DOHH2 (cell line): ENCODE measurements at regions not wholly inside any gene's neighbourhood (a gene's known extent, or its start where the extent isn't known, plus 50 kb on each side); places are given as distances from the start of the nearest gene placed in this dataset.

Source experiments
- H3F3A ChIP-seq: fragments of 200-600 bp; sonication (generic), shearing (Covaris generic); 2 replicates; pipeline ENCODE4 v1.6.0; 2016; ENCODE audit warnings: antibody characterized with exemption, mild to moderate bottlenecking; ENCODE audit not compliant: control insufficient read depth, insufficient read depth
- H3K27ac ChIP-seq: fragments of 200-600 bp; sonication (generic); 2 replicates; pipeline ENCODE4 v1.5.1; 2014; ENCODE audit warnings: low read depth, mild to moderate bottlenecking, low read length, moderate library complexity
- H3K27me3 ChIP-seq: fragments of 200-600 bp; sonication (generic); 2 replicates; pipeline ENCODE4 v1.6.1; 2014; ENCODE audit warnings: mild to moderate bottlenecking, low read length, mixed read lengths; ENCODE audit not compliant: control insufficient read depth
- H3K36me3 ChIP-seq: fragments of 200-600 bp; sonication (generic); 2 replicates; pipeline ENCODE4 v1.6.1; 2014; ENCODE audit warnings: mild to moderate bottlenecking, low read length, moderate library complexity, mixed read lengths; ENCODE audit not compliant: control insufficient read depth
- H3K4me1 ChIP-seq: fragments of 200-600 bp; sonication (generic); 2 replicates; pipeline ENCODE4 v1.6.1; 2014; ENCODE audit warnings: mild to moderate bottlenecking, low read length, mixed read lengths; ENCODE audit not compliant: control insufficient read depth
- H3K4me2 ChIP-seq: fragments of 200-600 bp; sonication (generic); 2 replicates; pipeline ENCODE4 v1.6.0; 2014; ENCODE audit warnings: mild to moderate bottlenecking, low read length, moderate library complexity
- H3K4me3 ChIP-seq: fragments of 200-600 bp; sonication (generic); 2 replicates; pipeline ENCODE4 v1.5.1; 2014; ENCODE audit warnings: mild to moderate bottlenecking, low read length, mixed read lengths
- H3K79me2 ChIP-seq: fragments of 200-600 bp; sonication (generic); 2 replicates; pipeline ENCODE4 v1.6.1; 2014; ENCODE audit warnings: mild to moderate bottlenecking, low read length, mixed read lengths; ENCODE audit not compliant: control insufficient read depth
- H3K9me2 ChIP-seq: fragments of 200-600 bp; sonication (generic); replicated peaks from 2 replicates; pipeline ENCODE4 v1.6.1; 2014; ENCODE audit warnings: mild to moderate bottlenecking, low read length, mixed read lengths; ENCODE audit not compliant: control insufficient read depth
- H3K9me3 ChIP-seq: fragments of 200-600 bp; sonication (generic); 2 replicates; pipeline ENCODE4 v1.6.1; 2014; ENCODE audit warnings: antibody characterized with exemption, low read length, mixed read lengths; ENCODE audit not compliant: control insufficient read depth, insufficient read depth
- H4K20me1 ChIP-seq: fragments of 200-600 bp; sonication (generic); 2 replicates; pipeline ENCODE4 v1.6.0; 2014; ENCODE audit warnings: low read depth, mild to moderate bottlenecking, antibody characterized with exemption, low read length, moderate library complexity; ENCODE audit not compliant: control insufficient read depth, insufficient read depth
- CTCF ChIP-seq: fragments of 200-600 bp; sonication (generic); IDR thresholded peaks from one replicate; pipeline ENCODE4 v1.5.1; 2014; ENCODE audit warnings: antibody characterized with exemption, mild to moderate bottlenecking, low read depth, low read length; ENCODE audit not compliant: poor library complexity, severe bottlenecking
- EZH2phosphoT487 ChIP-seq: fragments of 200-600 bp; sonication (generic); IDR thresholded peaks from 2 replicates; pipeline ENCODE4 v1.6.1; 2017; ENCODE audit warnings: borderline replicate concordance, mild to moderate bottlenecking, antibody characterized with exemption, low read length, moderate library complexity, mixed read lengths

GRCh38 chr13:24614306-24615080 is 65.7 kb upstream of the ATP12A start:
- H3K9me2 ChIP-seq, result no peaks in the 10 kb centered on the region
- H3K4me2 ChIP-seq, result peak overlapping the region; percentile 1; the same call in 1 of the 2 replicates
- no peak overlapping the region for H3K27ac ChIP-seq
- peaks cover 8% of the 10 kb centered on the region for H3F3A ChIP-seq
- no peaks in the 10 kb centered on the region for H3K9me3 ChIP-seq
- H3K36me3 ChIP-seq, result no peaks in the 10 kb centered on the region
- H4K20me1 ChIP-seq, result no peaks in the 10 kb centered on the region
- H3K4me1 ChIP-seq, result peaks cover 55% of the 10 kb centered on the region
- no peak for TF ChIP-seq CTCF
- TF ChIP-seq EZH2phosphoT487, result no peak
- H3K79me2 ChIP-seq, result no peaks in the 10 kb centered on the region
- H3K27me3 ChIP-seq, result no peaks in the 10 kb centered on the region
- H3K4me3 ChIP-seq, result no peak overlapping the region

- TF ChIP-seq CTCF (no peak), EZH2phosphoT487 (no peak)
- no peak overlapping the region for H3K27ac ChIP-seq
- H3K79me2 ChIP-seq, result no peaks in the 10 kb centered on the region
- peaks cover 61% of the 10 kb centered on the region for H3K4me1 ChIP-seq
- H3K27me3 ChIP-seq, result no peaks in the 10 kb centered on the region
- H3K9me3 ChIP-seq, result no peaks in the 10 kb centered on the region
- no peak overlapping the region for H3K4me3 ChIP-seq
- no peaks in the 10 kb centered on the region for H3K9me2 ChIP-seq
- peak overlapping the region; percentile 1; the same call in 1 of the 2 replicates for H3K4me2 ChIP-seq
- H4K20me1 ChIP-seq, result no peaks in the 10 kb centered on the region
- peaks cover 10% of the 10 kb centered on the region for H3F3A ChIP-seq
- H3K36me3 ChIP-seq, result no peaks in the 10 kb centered on the region
Observed at GRCh38 chr13:24615114-24615513, 65.1 kb upstream of the ATP12A start.

GRCh38 chr13:24615911-24616472 is 64.2 kb upstream of the ATP12A start:
- Histone ChIP-seq H3K4me1 (peaks cover 62% of the 10 kb centered on the region), H3K4me2 (no peak overlapping the region), H3K9me3 (no peaks in the 10 kb centered on the region), H3K27me3 (no peaks in the 10 kb centered on the region), H4K20me1 (no peaks in the 10 kb centered on the region), H3K4me3 (no peak overlapping the region), H3K79me2 (no peaks in the 10 kb centered on the region), H3K36me3 (no peaks in the 10 kb centered on the region), H3F3A (peaks cover 10% of the 10 kb centered on the region), H3K27ac (no peak overlapping the region), H3K9me2 (no peaks in the 10 kb centered on the region)
- no peak for TF ChIP-seq CTCF
- no peak for TF ChIP-seq EZH2phosphoT487
